K562 (cell line): ENCODE measurements at regions not wholly inside any gene's neighbourhood (a gene's known extent, or its start where the extent isn't known, plus 50 kb on each side); places are given as distances from the start of the nearest gene placed in this dataset.

Source experiments
- ARID2 ChIP-seq: fragments of 450-650 bp; IDR thresholded peaks from 2 replicates; pipeline ENCODE4 v1.6.1; 2017; ENCODE audit warnings: antibody characterized with exemption, mild to moderate bottlenecking
- HMGXB4 ChIP-seq: sonication (generic); formaldehyde crosslinking; IDR thresholded peaks from 2 replicates; pipeline ENCODE4 v1.8.1; 2023; ENCODE audit warnings: mild to moderate bottlenecking, missing genetic modification reagents
- NFRKB ChIP-seq: fragments of 450-650 bp; IDR thresholded peaks from 2 replicates; pipeline ENCODE4 v1.6.1; 2016; ENCODE audit warnings: low read depth
- ZHX1 ChIP-seq: fragments of 150-350 bp; conservative IDR thresholded peaks from 2 replicates; pipeline ENCODE4 v1.6.1; 2014; ENCODE audit warnings: low read length

- TF ChIP-seq ARID2 (no peak), NFRKB (no peak), ZHX1 (no peak), HMGXB4 (CRISPR knock-in tag) (no peak)
These were observed 1062.8 kb downstream of the UQCRFS1 start for GRCh38 chr19:28150129-28150528.
